ENCODE measurements at regions not wholly inside any gene's neighbourhood (a gene's known extent, or its start where the extent isn't known, plus 50 kb on each side); places are given as distances from the start of the nearest gene placed in this dataset.

- no peak for DNase-seq
Observed at GRCh38 chr1:38244218-38244845, 197.7 kb upstream of the POU3F1 start.

- no peak for DNase-seq
Observed at GRCh38 chr1:38243106-38243505, 196.5 kb upstream of the POU3F1 start.

- DNase-seq = no peak
Observed at GRCh38 chr1:38242506-38242905, 195.9 kb upstream of the POU3F1 start.

- no peak for DNase-seq
Observed at GRCh38 chr1:38241594-38242334, 195.2 kb upstream of the POU3F1 start.

- DNase-seq = no peak
Observed at GRCh38 chr1:38240618-38241017, 194.0 kb upstream of the POU3F1 start.

- DNase-seq = no peak
Observed at GRCh38 chr1:38239258-38239835, 192.8 kb upstream of the POU3F1 start.

GRCh38 chr1:38238294-38238693 lies 191.7 kb upstream of the POU3F1 start:
- DNase-seq = no peak

GRCh38 chr1:38235705-38236104 lies 189.1 kb upstream of the POU3F1 start:
- DNase-seq = no peak

GRCh38 chr1:38231941-38232340 lies 185.3 kb upstream of the POU3F1 start:
- DNase-seq = no peak

- no peak for DNase-seq
Observed at GRCh38 chr1:38228718-38229117, 182.1 kb upstream of the POU3F1 start.

GRCh38 chr1:38225745-38226144 lies 179.2 kb upstream of the POU3F1 start:
- DNase-seq = no peak

GRCh38 chr1:38223391-38223790 lies 176.8 kb upstream of the POU3F1 start:
- no peak for DNase-seq

- no peak for DNase-seq
Observed at GRCh38 chr1:38222891-38223290, 176.3 kb upstream of the POU3F1 start.

- no peak for DNase-seq
Observed at GRCh38 chr1:38221006-38221649, 174.5 kb upstream of the POU3F1 start.

GRCh38 chr1:38217316-38217715 lies 170.7 kb upstream of the POU3F1 start:
- DNase-seq = no peak

GRCh38 chr1:38213646-38214434 lies 167.2 kb upstream of the POU3F1 start:
- DNase-seq = no peak

- DNase-seq = no peak
Observed at GRCh38 chr1:38210895-38211177, 164.2 kb upstream of the POU3F1 start.

GRCh38 chr1:38210021-38210894 lies 163.7 kb upstream of the POU3F1 start:
- DNase-seq = no peak

- no peak for DNase-seq
Observed at GRCh38 chr1:38208716-38209632, 162.4 kb upstream of the POU3F1 start.

- DNase-seq = no peak
Observed at GRCh38 chr1:38207906-38208305, 161.3 kb upstream of the POU3F1 start.

- DNase-seq = no peak
Observed at GRCh38 chr1:38207275-38207674, 160.7 kb upstream of the POU3F1 start.
